Fibroblast of the aortic adventitia (primary cell): ENCODE measurements at regions not wholly inside any gene's neighbourhood (a gene's known extent, or its start where the extent isn't known, plus 50 kb on each side); places are given as distances from the start of the nearest gene placed in this dataset.
A peak's percentile ranks its signal among the peaks of the same experiment; 100 is the strongest.
"Not testable (repeated sequence)": the region's sequence is repeated elsewhere in the genome, so short reads cannot be mapped to it uniquely, and the experiment has no call there.

Experiments used
- DNase-seq: peaks from one replicate; pipeline ENCODE4 v3.0.0-alpha.2; 2010; ENCODE audit warnings: low read depth
- H3K4me3 ChIP-seq: 2 replicates; pipeline ENCODE4 v1.5.1; 2011; ENCODE audit warnings: low read depth, mild to moderate bottlenecking, control low read depth, low read length, moderate library complexity
- CTCF ChIP-seq: IDR thresholded peaks from 2 replicates; pipeline ENCODE4 v1.5.1; 2011; ENCODE audit warnings: mild to moderate bottlenecking, low read length, control low read depth, inconsistent platforms; ENCODE audit not compliant: insufficient read depth

DNA sequence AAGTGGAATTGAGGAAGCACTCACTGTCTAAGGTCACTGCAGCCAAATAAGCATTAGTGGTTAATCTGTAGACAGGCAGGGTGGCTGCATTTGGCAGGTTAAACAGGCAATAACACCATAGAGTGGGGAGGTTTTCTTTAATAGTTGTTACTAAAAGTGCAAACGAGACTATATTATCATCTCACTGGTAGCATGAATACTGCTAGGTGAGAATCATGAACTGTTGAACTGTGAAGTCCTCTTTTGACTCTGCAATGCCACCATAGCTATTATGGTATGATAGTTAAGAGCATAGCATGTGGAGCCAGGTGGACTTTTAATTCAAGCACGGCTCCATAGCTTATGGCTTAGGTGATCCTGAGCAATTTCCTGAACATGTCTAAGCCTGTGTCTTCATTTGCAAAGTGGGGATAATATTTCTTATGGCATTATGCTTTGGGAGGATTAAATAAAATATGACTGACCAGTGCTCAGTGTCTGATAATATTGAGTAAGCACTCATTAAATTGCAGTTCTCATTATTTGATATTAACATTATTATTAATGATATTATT is 235.6 kb upstream of the HHIP start:
- H3K4me3 ChIP-seq: no peak overlapping the region
- TF ChIP-seq CTCF: no peak

GRCh38 chr4:144411119-144411518 is 234.8 kb upstream of the HHIP start:
- no peak overlapping the region for H3K4me3 ChIP-seq
- no peak for TF ChIP-seq CTCF
- DNase-seq: no peak

More for the DNA sequence above, 235.6 kb upstream of the HHIP start:
- no peak for DNase-seq

DNA sequence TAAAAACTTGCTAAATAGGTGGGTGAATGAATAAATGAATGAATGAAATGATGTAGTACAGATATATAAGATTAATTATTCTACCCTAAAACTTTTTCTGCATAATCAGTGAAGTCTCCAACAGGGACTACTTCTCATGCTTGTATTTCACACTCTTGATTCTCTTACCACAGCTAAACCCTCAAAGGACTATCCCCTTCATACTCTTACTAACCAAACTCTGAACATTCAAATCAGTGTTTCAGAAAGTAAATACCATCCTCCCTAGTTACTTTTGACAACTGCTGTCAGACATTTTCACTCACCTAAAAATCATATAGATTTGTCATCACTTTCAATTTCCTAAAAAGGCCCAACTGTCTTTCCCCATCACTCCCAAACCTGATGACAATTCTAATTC is 234.3 kb upstream of the HHIP start:
- no peak overlapping the region for H3K4me3 ChIP-seq
- TF ChIP-seq CTCF: no peak
- no peak for DNase-seq

DNA sequence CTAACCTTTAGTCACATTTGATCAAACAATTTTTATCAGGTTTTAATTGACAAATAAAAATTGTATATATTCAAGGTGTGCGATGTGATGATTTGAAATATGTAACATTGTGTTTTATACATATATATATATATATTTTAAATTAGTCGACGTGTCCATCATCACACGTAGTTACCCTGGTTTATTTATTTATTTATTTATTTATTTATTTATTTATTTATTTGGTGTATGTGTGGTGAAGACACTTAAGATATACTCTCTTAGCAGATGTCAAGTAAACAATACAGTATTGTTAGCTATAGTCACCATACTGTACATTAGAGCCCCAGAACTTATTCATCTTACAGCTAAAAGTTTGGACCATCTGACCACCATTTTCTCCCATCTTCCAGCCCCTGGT is 224.9 kb upstream of the HHIP start:
- DNase-seq: no peak
- H3K4me3 ChIP-seq: no peak overlapping the region
- no peak for TF ChIP-seq CTCF

- H3K4me3 ChIP-seq: no peak overlapping the region
- no peak for TF ChIP-seq CTCF
- DNase-seq: peak; percentile 32
These were observed 224.0 kb upstream of the HHIP start for GRCh38 chr4:144421839-144422565.

DNA sequence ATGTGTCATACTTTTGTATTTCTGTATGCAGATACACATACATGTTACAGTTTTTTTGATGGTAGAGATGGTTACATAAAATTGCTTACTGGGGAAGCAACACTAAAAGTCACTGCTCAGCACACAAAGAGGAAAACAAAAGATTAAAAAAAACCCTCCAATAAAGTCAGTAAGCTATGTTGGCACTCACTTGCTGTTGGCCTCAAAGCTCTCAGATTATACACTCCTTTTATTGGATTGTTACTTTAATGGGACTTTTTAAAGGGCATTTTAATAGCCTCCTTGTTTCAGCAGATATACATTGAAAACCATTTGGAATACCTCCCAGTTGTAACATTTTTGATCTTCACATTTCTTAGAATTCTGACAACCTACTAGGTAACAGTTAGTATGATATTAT is 222.0 kb upstream of the HHIP start:
- no peak for DNase-seq
- no peak for TF ChIP-seq CTCF
- no peak overlapping the region for H3K4me3 ChIP-seq

DNA sequence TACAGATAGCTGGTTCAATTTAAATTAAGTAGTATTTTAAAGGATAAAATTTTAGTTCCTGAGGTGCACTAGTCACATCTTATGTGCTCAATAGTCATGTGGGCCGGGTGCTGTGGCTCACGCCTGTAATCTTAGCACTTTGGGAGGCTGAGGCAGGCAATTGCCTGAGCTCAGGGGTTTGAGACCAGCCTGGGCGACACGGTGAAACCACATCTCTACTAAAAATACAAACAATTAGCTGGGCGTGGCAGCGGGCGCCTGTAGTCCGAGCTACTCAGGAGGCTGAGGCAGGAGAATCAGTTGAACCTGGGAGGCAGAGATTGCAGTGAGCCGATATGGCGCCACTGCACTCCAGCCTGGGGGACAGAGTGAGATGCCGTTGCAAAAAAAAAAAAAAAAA is 219.9 kb upstream of the HHIP start:
- DNase-seq, H3K4me3 ChIP-seq: not testable (repeated sequence)
